Urinary bladder (tissue), 3 donors: ENCODE measurements at regions not wholly inside any gene's neighbourhood (a gene's known extent, or its start where the extent isn't known, plus 50 kb on each side); places are given as distances from the start of the nearest gene placed in this dataset.

Experiments used
- DNase-seq: peaks from one replicate; pipeline ENCODE4 v3.0.0-alpha.2; 2015; ENCODE audit errors: extremely low spot score
- H3K27ac ChIP-seq: one replicate; pipeline ENCODE4 v1.5.1; 2013; ENCODE audit warnings: low read depth, mild to moderate bottlenecking, moderate library complexity
- H3K36me3 ChIP-seq: one replicate; pipeline ENCODE4 v1.6.1; 2013; ENCODE audit warnings: mild to moderate bottlenecking, moderate library complexity; ENCODE audit not compliant: insufficient read depth
- H3K4me1 ChIP-seq: one replicate; pipeline ENCODE4 v1.6.1; 2013; ENCODE audit warnings: mild to moderate bottlenecking, moderate library complexity; ENCODE audit not compliant: insufficient read depth
- H3K4me3 ChIP-seq: one replicate; pipeline ENCODE4 v1.5.1; 2013; ENCODE audit warnings: low read depth, low read length
- WGBS: extraction: QIAGEN DNeasy Blood & Tissue Kit; methylation state at CpG from one replicate; pipeline ENCODE4 v1.1.7; 2013; 5-methylcytosine and 5-hydroxymethylcytosine counted together
- donor health status: healthy with polysubstance abuse.
- donor health status: healthy.

DNA sequence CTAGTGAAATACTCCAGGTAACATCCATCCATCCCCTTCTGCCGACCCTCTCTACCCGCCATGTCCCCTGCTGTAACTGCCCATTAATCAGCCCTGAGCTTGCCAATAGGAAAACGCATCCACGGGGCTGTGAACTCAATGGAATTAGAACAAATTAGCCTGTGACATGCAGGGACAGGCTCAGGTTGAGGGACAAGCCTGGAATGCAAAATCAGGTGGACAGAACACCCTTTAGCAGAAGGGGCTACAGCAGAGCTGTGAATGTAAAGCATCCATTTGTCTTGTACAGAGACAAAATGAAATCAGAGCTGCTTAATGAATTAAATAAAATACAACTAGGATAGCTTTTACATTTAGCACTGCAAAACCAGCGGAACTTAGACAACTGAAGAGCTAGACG, 187.3 kb upstream of the SASH1 start:
- Histone ChIP-seq H3K36me3 (no peaks in the 10 kb centered on the region), H3K4me3 (no peak overlapping the region), H3K27ac (no peak overlapping the region), H3K4me1 (no peaks in the 10 kb centered on the region)
- no peak for DNase-seq
- 90% methylated on average over 6 of the region's 6 CpGs for WGBS

GRCh38 chr6:148157841-148158240, 184.8 kb upstream of the SASH1 start:
- Histone ChIP-seq H3K27ac (no peak overlapping the region), H3K4me1 (no peaks in the 10 kb centered on the region), H3K36me3 (no peaks in the 10 kb centered on the region), H3K4me3 (no peak overlapping the region)
- 84% methylated on average over 4 of the region's 4 CpGs for WGBS
- no peak for DNase-seq

DNA sequence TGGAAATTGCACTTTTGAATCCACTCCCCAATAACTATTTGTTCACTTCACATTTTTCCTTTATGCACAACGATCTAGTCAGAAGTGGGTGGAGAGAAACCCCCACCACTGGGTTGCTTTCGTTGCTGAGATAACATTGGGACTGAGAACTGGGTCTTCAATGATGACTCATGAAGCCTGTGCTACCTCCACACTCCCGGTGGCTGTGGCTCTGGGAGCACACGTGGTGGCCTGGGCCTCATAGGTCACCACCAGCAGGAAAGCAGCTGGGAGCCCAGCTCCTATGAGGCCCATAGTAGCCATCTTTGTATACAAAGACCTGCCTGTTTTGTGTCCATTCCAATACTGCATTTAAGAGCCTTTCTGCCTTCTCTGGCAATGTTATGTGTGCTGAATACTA, 178.0 kb upstream of the SASH1 start:
- Histone ChIP-seq H3K36me3 (no peaks in the 10 kb centered on the region), H3K4me1 (no peaks in the 10 kb centered on the region), H3K27ac (no peak overlapping the region), H3K4me3 (no peak overlapping the region)
- no peak for DNase-seq
- WGBS = 77% methylated on average over 4 of the region's 4 CpGs

DNA sequence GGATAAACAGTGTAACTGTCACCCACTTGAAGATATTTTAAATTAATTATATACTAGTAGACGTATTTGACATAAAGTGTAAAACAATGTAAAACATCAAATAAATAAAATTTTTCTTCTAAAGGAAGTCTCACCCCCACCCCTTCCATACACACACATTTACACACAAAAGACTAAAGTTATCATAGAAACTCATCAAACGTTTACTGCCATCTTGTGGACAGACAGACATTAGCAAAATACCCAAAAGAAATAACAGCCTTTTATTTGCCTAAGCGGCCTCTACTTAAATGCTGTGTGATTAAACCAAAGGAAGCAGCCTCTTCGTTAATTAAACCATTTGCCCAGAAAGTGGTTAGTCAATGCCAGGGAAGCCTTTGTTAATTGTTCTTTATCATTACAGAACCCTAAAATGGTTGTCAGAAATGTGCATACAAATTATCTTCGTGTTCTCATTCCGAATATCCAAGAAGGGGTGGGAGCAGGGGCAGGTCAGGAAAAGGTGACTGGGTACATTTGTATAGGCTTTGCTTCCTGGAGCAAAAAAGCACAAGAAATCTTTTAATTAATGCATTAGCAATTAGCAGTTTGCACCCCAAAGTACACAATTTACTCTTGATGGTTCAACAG, 176.2 kb upstream of the SASH1 start:
- 38% methylated on average over 6 of the region's 6 CpGs for WGBS
- no peaks in the 10 kb centered on the region for H3K36me3 ChIP-seq
- no peaks in the 10 kb centered on the region for H3K4me1 ChIP-seq
- no peak overlapping the region for H3K4me3 ChIP-seq
- peak; percentile 57 for DNase-seq
- H3K27ac ChIP-seq = no peak overlapping the region

DNA sequence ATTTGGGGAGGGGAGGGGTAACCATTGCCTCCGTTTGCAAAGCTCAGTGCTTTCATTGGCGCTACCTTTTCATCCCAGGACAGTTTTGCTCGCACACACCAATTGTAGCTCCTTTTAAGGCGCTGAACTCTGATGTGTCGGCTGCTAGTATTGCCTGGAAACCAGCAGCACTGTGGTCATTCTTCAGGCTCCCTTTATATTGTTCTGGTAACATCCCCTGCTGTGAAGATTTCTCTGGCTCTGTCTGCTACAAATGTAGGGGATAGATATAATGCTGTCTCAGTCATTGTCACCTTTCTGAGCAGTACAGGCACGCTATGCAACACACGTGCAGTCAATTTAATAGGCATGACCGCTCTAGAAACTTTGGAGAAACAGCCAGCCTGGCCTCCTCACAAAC, 172.9 kb upstream of the SASH1 start:
- H3K4me3 ChIP-seq = no peak overlapping the region
- no peaks in the 10 kb centered on the region for H3K4me1 ChIP-seq
- DNase-seq = no peak
- H3K27ac ChIP-seq = no peak overlapping the region
- H3K36me3 ChIP-seq = no peaks in the 10 kb centered on the region
- WGBS = 92% methylated on average over 8 of the region's 8 CpGs

DNA sequence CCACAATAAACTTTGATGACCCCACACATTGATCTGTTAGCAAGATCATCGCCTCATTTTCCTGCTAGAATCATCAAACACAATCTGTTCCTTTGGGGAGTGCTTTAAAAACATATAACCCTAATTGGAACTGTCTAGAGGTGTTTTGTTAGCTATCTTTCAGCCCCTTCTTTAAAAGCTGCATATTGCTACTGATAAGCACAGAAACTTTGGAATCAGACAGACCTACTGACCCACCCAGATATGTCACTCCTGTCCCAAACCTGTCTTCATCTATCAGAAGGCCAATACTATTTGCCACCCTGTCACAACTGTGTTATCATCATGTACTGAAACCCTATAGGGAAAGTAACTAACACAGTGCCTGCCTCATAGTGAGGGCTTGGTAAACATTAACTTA, 172.4 kb upstream of the SASH1 start:
- DNase-seq = no peak
- H3K36me3 ChIP-seq = no peaks in the 10 kb centered on the region
- H3K4me1 ChIP-seq = no peaks in the 10 kb centered on the region
- WGBS = 97% methylated on average over 1 of the region's 1 CpG
- no peak overlapping the region for H3K4me3 ChIP-seq
- no peak overlapping the region for H3K27ac ChIP-seq

DNA sequence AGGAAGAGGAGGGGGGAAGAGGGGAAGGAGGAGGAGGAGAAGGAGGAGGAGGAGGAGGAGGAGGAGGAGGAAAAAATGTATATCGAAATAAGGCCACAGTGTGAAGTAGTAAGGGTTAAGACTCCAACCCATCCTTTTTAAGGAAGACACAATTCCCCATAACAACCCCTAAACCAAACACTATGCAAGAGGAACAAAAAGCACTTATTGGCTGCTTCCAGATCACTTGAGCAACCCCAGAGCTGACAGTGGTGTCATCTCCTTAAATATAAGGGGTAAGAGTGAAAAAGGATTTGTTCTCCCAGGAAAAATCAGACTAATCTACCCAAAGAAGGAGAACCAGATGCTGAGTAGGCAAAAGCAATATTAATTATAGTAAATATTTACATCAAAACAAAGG, 169.1 kb upstream of the SASH1 start:
- Histone ChIP-seq H3K4me1 (no peaks in the 10 kb centered on the region), H3K27ac (no peak overlapping the region), H3K4me3 (no peak overlapping the region), H3K36me3 (no peaks in the 10 kb centered on the region)
- WGBS = 85% methylated on average over 1 of the region's 1 CpG
- no peak for DNase-seq

DNA sequence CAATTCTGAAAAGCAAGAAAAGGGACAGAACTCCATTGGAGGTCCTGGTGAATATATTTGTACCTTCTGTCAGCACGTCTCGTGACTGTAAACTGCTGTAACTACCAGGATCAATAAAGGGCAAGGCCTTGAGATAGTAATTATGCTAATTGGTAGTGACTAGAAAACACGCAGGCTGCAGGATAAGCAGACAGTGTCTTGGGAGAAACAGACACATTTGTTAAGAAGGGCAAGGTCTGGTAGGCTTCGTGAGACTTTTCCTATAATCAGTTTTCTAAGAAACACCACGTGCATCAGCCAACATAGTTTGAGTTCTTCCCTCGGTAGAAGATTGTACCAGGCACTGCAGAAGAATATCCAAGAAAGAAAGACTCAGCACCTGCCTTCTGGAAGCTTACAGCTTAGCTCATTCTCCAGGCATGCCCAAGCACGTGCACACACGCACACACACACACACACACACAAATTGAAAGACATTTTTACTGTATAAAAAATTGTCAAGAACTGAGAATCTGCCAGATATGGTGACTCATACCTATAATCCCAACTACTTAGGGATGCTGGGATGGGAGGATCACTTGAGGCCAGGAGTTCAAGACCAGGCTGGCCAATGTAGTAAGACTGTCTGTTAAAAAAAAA, 167.0 kb upstream of the SASH1 start:
- Histone ChIP-seq H3K36me3 (no peaks in the 10 kb centered on the region), H3K27ac (no peak overlapping the region), H3K4me3 (no peak overlapping the region), H3K4me1 (no peaks in the 10 kb centered on the region)
- no peak for DNase-seq
- 78% methylated on average over 8 of the region's 8 CpGs for WGBS

DNA sequence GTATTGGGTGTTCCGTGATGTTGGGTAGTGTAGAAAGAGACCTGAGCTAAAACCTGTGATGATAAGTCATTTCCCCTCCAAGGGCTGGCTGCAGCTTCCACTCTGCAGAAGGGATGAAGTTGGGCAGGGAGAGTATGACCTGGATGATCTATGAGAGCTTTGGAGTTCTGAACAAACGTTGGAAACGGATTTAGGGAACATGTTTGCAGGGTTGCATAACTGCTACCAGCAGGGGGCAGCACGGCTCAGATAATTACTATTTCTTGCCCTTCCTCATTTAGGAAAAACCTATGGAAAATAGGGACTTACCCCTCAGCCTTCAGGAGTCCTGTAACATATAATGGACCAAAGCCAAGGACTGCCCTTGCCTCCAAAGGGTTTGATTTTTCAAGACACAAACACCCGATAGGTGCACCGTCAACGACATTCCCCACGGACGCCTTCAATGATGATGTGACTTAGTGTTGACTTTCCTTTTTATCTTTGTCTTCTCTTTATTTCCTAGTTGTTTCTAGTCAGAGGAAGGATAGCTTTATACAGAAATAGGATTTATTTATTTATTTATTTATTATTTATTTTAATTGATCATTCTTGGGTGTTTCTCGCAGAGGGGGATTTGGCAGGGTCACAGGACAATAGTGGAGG, 164.9 kb upstream of the SASH1 start:
- Histone ChIP-seq H3K27ac (no peak overlapping the region), H3K4me1 (no peaks in the 10 kb centered on the region), H3K4me3 (no peak overlapping the region), H3K36me3 (no peaks in the 10 kb centered on the region)
- no peak for DNase-seq
- WGBS = 74% methylated on average over 10 of the region's 10 CpGs

GRCh38 chr6:148179786-148180185, 162.9 kb upstream of the SASH1 start:
- WGBS = 75% methylated on average over 1 of the region's 1 CpG
- DNase-seq = no peak
- Histone ChIP-seq H3K27ac (no peak overlapping the region), H3K36me3 (no peaks in the 10 kb centered on the region), H3K4me3 (no peak overlapping the region), H3K4me1 (no peaks in the 10 kb centered on the region)

DNA sequence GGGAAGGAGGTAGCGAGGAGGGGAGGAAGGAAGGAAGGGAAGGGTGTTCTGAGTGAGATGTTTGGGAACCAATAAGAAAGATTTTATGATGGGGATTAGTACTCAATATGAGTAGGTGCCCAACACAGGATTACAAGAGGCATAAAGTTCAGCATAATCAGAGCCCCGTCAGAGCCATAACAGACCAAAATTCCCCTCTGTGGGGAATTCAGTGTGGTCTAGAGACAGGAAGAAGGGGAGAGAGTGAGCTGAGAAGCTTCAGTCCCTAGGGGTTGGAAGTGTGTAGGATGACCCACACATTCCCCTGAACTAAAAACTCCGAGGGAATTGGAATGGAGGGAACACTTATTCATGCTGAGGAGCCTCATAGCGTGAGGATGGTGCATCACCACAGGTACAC, 160.3 kb upstream of the SASH1 start:
- Histone ChIP-seq H3K4me3 (no peak overlapping the region), H3K4me1 (no peaks in the 10 kb centered on the region), H3K27ac (no peak overlapping the region), H3K36me3 (no peaks in the 10 kb centered on the region)
- DNase-seq = no peak
- WGBS = 85% methylated on average over 4 of the region's 4 CpGs

DNA sequence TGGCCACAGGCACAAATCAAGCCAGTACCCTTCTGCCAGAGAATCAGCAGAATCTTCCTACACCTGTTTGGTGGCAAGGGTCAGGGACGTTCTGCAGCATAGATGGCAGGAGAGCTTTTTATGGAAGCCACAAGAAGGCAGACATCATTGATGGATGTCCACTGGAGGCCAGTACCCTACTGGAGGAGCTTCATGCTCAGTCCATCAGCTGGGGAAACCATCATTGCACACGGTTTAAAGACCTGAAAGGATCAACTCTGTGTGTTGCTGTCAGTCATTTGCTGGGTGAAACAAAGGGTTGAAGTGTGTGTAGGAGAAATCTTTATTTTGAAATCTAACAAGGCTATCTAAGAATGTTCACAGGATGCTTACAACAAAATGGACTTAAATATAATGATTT, 158.9 kb upstream of the SASH1 start:
- no peak for DNase-seq
- no peak overlapping the region for H3K27ac ChIP-seq
- H3K4me1 ChIP-seq = no peaks in the 10 kb centered on the region
- H3K4me3 ChIP-seq = no peak overlapping the region
- H3K36me3 ChIP-seq = no peaks in the 10 kb centered on the region
- 89% methylated on average over 2 of the region's 2 CpGs for WGBS

GRCh38 chr6:148186916-148187315, 155.7 kb upstream of the SASH1 start:
- Histone ChIP-seq H3K36me3 (no peaks in the 10 kb centered on the region), H3K4me3 (no peak overlapping the region)

GRCh38 chr6:148192310-148192709, 150.3 kb upstream of the SASH1 start:
- no peak for DNase-seq
- Histone ChIP-seq H3K4me1 (no peaks in the 10 kb centered on the region), H3K4me3 (no peak overlapping the region), H3K27ac (no peak overlapping the region), H3K36me3 (no peaks in the 10 kb centered on the region)
- 72% methylated on average over 4 of the region's 4 CpGs for WGBS

More at GRCh38 chr6:148186916-148187315, 155.7 kb upstream of the SASH1 start:
- peak overlapping the region; percentile 18 for H3K27ac ChIP-seq
- 85% methylated on average over 5 of the region's 5 CpGs for WGBS
- no peaks in the 10 kb centered on the region for H3K4me1 ChIP-seq
- DNase-seq = no peak
